Activated CD4-positive, alpha-beta memory T cell treated with anti-CD3 and anti-CD28 coated beads for 36 hours (primary cell): ENCODE measurements at regions not wholly inside any gene's neighbourhood (a gene's known extent, or its start where the extent isn't known, plus 50 kb on each side); places are given as distances from the start of the nearest gene placed in this dataset.
"Not testable (repeated sequence)": the region's sequence is repeated elsewhere in the genome, so short reads cannot be mapped to it uniquely, and the experiment has no call there.

Experiments used
- CTCF ChIA-PET: fragments of 350-600 bp; sonication (Branson Sonifier 250); formaldehyde crosslinking; loops from one replicate; lab custom pipeline; 2021; ENCODE audit warnings: antibody characterized with exemption, inconsistent platforms; lab: Charles Lee
- POLR2A ChIA-PET: fragments of 350-600 bp; sonication (Branson Sonifier 250); formaldehyde crosslinking; loops from one replicate; lab custom pipeline; 2021; ENCODE audit warnings: antibody characterized with exemption; lab: Charles Lee
- DNase-seq: peaks from one replicate; pipeline ENCODE4 v3.0.0-alpha.2; 2020
- H3K27ac Mint-ChIP-seq: one replicate; pipeline ENCODE4 v1.8.0; 2021; ENCODE audit warnings: mixed read lengths
- H3K27me3 Mint-ChIP-seq: one replicate; pipeline ENCODE4 v1.8.0; 2021; ENCODE audit warnings: mixed read lengths
- H3K36me3 Mint-ChIP-seq: one replicate; pipeline ENCODE4 v1.8.0; 2021; ENCODE audit warnings: mixed read lengths
- H3K4me1 Mint-ChIP-seq: one replicate; pipeline ENCODE4 v1.8.0; 2021; ENCODE audit warnings: low read depth, mixed read lengths
- H3K4me3 Mint-ChIP-seq: one replicate; pipeline ENCODE4 v1.8.0; 2021; ENCODE audit warnings: mild to moderate bottlenecking, mixed read lengths
- H3K9me3 Mint-ChIP-seq: one replicate; pipeline ENCODE4 v1.8.0; 2021; ENCODE audit warnings: mixed read lengths
- intact Hi-C: fragments of 100-400 bp; cut with micrococcal nuclease; formaldehyde crosslinking; loops from one replicate; pipeline ENCODE4 v1.15.1; 2023

- POLR2A ChIA-PET = no interaction called here
- intact Hi-C loops = no loop called here
- no peaks in the 10 kb centered on the region for H3K27me3 Mint-ChIP-seq
These were observed 289.5 kb upstream of the CDYL start for GRCh38 chr6:4486568-4487315.

GRCh38 chr6:4485735-4486134, 290.5 kb upstream of the CDYL start:
- intact Hi-C loops = no loop called here
- ChIA-PET POLR2A (no interaction called here), CTCF (no interaction called here)
- no peak for DNase-seq
- no peaks in the 10 kb centered on the region for H3K27me3 Mint-ChIP-seq
- H3K9me3 Mint-ChIP-seq = peaks cover 18% of the 10 kb centered on the region
- H3K27ac Mint-ChIP-seq = no peak overlapping the region
- no peak overlapping the region for H3K4me3 Mint-ChIP-seq
- no peaks in the 10 kb centered on the region for H3K4me1 Mint-ChIP-seq
- H3K36me3 Mint-ChIP-seq = no peaks in the 10 kb centered on the region

More at GRCh38 chr6:4486568-4487315, 289.5 kb upstream of the CDYL start:
- DNase-seq = no peak
- Mint-ChIP-seq H3K27ac (no peak overlapping the region), H3K4me1 (no peaks in the 10 kb centered on the region), H3K4me3 (no peak overlapping the region), H3K9me3 (peaks cover 18% of the 10 kb centered on the region), H3K36me3 (no peaks in the 10 kb centered on the region)
- CTCF ChIA-PET = no interaction called here

- no peaks in the 10 kb centered on the region for H3K36me3 Mint-ChIP-seq
- ChIA-PET POLR2A (no interaction called here), CTCF (no interaction called here)
- peaks cover 4% of the 10 kb centered on the region for H3K27me3 Mint-ChIP-seq
- peaks cover 1% of the 10 kb centered on the region for H3K9me3 Mint-ChIP-seq
- H3K27ac Mint-ChIP-seq = no peak overlapping the region
- no peaks in the 10 kb centered on the region for H3K4me1 Mint-ChIP-seq
- H3K4me3 Mint-ChIP-seq = no peak overlapping the region
- intact Hi-C loops = no loop called here
- DNase-seq = no peak
These were observed 293.7 kb upstream of the CDYL start for GRCh38 chr6:4482461-4482860.

DNA sequence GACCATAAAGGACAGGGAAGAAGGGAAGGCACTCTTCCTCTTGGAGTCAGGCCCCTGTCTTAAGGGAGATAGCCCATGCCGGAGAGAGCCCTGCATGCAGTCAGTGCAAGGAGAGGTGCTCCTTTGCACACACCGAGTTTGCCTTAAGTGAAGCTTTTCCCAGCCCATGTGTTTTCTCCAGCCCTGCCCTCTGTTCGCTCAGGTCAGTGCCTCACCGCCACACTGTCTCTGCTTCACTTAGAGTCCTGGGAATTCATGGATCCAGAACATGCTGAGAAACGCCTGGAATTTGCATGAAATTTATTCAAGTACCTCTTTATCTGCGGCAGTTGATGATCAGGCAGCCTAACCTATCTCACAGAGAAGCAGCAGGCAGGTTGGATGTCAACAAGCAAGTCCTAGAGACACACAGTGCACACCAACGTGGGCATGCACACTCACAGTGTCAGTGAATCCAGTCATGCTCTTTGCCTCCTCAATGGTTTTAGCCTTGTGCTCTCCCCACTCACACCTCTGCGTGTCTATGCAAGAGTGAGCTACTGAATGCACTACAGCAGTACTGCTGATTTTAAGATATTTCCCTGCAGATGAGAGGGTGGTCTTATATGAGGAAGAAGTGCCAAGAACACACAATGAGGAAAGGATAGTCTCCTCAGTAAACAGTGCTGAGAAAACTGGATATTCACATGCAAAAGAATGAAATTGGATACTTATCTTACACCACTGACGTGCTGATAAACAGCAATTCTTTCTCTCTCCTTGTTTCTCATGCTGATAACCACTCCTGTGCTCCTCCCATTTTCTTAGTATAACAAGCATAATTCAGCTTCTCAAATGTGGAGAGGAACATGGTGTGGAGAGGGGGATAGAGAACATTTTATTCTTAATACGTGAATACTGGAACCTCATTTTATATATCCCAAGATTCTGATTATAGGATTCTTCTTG, 295.1 kb upstream of the CDYL start:
- H3K4me3 Mint-ChIP-seq = no peak overlapping the region
- H3K27ac Mint-ChIP-seq = no peak overlapping the region
- POLR2A ChIA-PET = no interaction called here
- DNase-seq = no peak
- CTCF ChIA-PET = no interaction called here
- peaks cover 4% of the 10 kb centered on the region for H3K27me3 Mint-ChIP-seq
- no peaks in the 10 kb centered on the region for H3K4me1 Mint-ChIP-seq
- intact Hi-C loops = no loop called here
- H3K36me3 Mint-ChIP-seq = no peaks in the 10 kb centered on the region
- no peaks in the 10 kb centered on the region for H3K9me3 Mint-ChIP-seq

- no peak overlapping the region for H3K27ac Mint-ChIP-seq
- peaks cover 2% of the 10 kb centered on the region for H3K4me1 Mint-ChIP-seq
- intact Hi-C loops = no loop called here
- H3K4me3 Mint-ChIP-seq = no peak overlapping the region
- ChIA-PET POLR2A (no interaction called here), CTCF (no interaction called here)
- H3K27me3 Mint-ChIP-seq = peaks cover 4% of the 10 kb centered on the region
- no peak for DNase-seq
- H3K36me3 Mint-ChIP-seq = no peaks in the 10 kb centered on the region
- no peaks in the 10 kb centered on the region for H3K9me3 Mint-ChIP-seq
These were observed 298.1 kb upstream of the CDYL start for GRCh38 chr6:4478098-4478497.

DNA sequence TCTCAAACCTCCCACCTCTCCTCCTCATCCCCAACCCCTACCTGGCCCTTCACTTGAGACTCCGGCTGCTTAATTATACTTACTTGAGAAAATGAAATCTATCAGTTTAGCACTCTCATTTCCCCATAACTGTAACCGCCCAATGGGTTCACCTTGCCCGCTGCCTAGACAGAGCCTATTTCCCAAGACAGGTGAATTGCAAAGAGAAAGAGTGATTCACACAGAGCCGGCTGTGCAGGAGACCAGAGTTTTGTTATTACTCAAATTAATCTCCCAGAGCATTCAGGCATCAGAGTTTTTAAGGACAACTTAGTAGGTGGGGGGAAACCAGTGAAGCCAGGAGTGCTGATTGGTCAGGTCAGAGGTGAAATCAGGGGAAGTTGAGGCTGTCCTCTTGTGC, 301.4 kb upstream of the CDYL start:
- ChIA-PET POLR2A (no interaction called here), CTCF (no interaction called here)
- intact Hi-C loops = no loop called here
- no peak for DNase-seq
- Mint-ChIP-seq H3K9me3 (peaks cover 25% of the 10 kb centered on the region), H3K4me3 (no peak overlapping the region), H3K27me3 (no peaks in the 10 kb centered on the region), H3K4me1 (peaks cover 2% of the 10 kb centered on the region), H3K36me3 (peaks cover 6% of the 10 kb centered on the region), H3K27ac (no peak overlapping the region)

GRCh38 chr6:4472969-4473642, 303.1 kb upstream of the CDYL start:
- Mint-ChIP-seq H3K9me3 (peaks cover 25% of the 10 kb centered on the region), H3K4me1 (peaks cover 2% of the 10 kb centered on the region)
- CTCF ChIA-PET = no interaction called here

DNA sequence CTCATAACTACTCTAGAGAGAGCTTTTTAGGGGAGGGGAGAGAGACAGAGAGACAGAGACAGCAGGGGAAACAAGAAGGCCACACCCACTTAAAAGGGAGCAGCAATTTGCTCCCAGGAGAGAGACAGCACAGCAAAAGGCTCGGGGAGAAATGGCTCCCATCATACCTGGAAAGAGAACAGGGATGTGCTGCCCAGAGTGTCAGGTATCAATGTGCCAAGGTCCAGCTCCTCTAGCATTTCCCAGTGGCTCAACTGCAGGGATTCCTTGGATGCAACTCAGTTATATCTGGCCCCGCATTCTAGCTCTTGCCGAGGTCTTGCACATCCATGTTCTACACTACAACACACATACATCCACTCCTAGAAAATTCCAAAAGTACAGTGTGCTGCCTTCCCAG, 304.0 kb upstream of the CDYL start:
- ChIA-PET CTCF (no interaction called here), POLR2A (no interaction called here)
- Mint-ChIP-seq H3K4me1 (peaks cover 2% of the 10 kb centered on the region), H3K27ac (no peak overlapping the region), H3K4me3 (no peak overlapping the region), H3K9me3 (peaks cover 25% of the 10 kb centered on the region), H3K27me3 (peaks cover 1% of the 10 kb centered on the region), H3K36me3 (peaks cover 6% of the 10 kb centered on the region)
- intact Hi-C loops = no loop called here
- DNase-seq = no peak

More at GRCh38 chr6:4472969-4473642, 303.1 kb upstream of the CDYL start:
- POLR2A ChIA-PET = no interaction called here
- Mint-ChIP-seq H3K27me3 (peaks cover 1% of the 10 kb centered on the region), H3K36me3 (peaks cover 6% of the 10 kb centered on the region), H3K27ac (no peak overlapping the region), H3K4me3 (no peak overlapping the region)
- DNase-seq = no peak
- intact Hi-C loops = no loop called here

- POLR2A ChIA-PET, CTCF ChIA-PET, H3K27me3 Mint-ChIP-seq: not testable (repeated sequence)
These were observed 304.7 kb upstream of the CDYL start for GRCh38 chr6:4471515-4471914.

GRCh38 chr6:4470698-4471210, 305.4 kb upstream of the CDYL start:
- DNase-seq = no peak
- peaks cover 3% of the 10 kb centered on the region for H3K27me3 Mint-ChIP-seq
- CTCF ChIA-PET = no interaction called here
- peaks cover 2% of the 10 kb centered on the region for H3K4me1 Mint-ChIP-seq
- peaks cover 6% of the 10 kb centered on the region for H3K36me3 Mint-ChIP-seq
- POLR2A ChIA-PET = no interaction called here
- H3K27ac Mint-ChIP-seq = no peak overlapping the region
- intact Hi-C loops = no loop called here
- peaks cover 25% of the 10 kb centered on the region for H3K9me3 Mint-ChIP-seq
- no peak overlapping the region for H3K4me3 Mint-ChIP-seq

More at GRCh38 chr6:4471515-4471914, 304.7 kb upstream of the CDYL start:
- H3K4me3 Mint-ChIP-seq, H3K4me1 Mint-ChIP-seq, H3K36me3 Mint-ChIP-seq, DNase-seq, intact Hi-C loops, H3K27ac Mint-ChIP-seq: not testable (repeated sequence)
- H3K9me3 Mint-ChIP-seq = peaks cover 25% of the 10 kb centered on the region

DNA sequence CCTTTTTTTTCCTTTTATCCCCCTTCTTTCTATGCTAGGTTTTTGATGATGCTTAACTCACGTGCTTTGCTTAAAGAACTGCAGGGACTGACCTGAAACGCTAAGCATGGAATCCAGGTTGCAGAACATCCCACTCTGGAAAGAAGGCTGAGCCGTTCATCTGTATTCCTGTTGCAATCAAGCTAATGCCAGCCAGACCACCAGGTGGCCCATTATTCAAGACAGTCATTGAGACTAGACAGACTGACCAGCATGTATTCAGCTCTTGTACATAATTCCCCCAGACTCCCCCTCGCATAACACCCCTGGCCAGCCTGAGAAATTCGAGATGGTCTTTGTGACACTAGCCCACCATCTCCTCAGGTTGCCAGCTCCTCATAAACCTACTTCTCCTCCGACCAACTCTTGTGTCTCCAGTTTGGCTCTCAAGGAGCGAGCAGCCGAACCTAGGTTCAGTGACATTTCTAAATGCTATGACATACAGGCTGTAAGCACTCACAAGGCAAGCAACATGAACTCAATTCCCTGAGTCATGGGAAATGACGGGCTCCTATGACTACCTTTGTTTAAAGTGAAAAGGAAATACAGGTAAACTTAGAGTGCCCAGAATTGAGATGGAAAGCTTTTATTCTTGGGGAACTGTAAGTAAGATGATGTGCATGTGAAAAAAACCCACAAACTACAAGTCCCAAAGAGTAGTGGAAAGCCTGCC, 309.3 kb upstream of the CDYL start:
- ChIA-PET CTCF (no interaction called here), POLR2A (no interaction called here)
- Mint-ChIP-seq H3K27ac (no peak overlapping the region), H3K9me3 (peaks cover 17% of the 10 kb centered on the region), H3K4me3 (no peak overlapping the region), H3K36me3 (peaks cover 6% of the 10 kb centered on the region), H3K4me1 (no peaks in the 10 kb centered on the region), H3K27me3 (peaks cover 4% of the 10 kb centered on the region)
- intact Hi-C loops = no loop called here
- no peak for DNase-seq
